PC-3 (cell line): ENCODE measurements at regions not wholly inside any gene's neighbourhood (a gene's known extent, or its start where the extent isn't known, plus 50 kb on each side); places are given as distances from the start of the nearest gene placed in this dataset.

Experiments used
- ATAC-seq: fragments of 200-7000 bp; cut with Tn5 transposase; 2 replicates; pipeline ENCODE4 v1.9.1; 2020; ENCODE audit warnings: mild to moderate bottlenecking, moderate library complexity
- BruUV-seq: library from RNA; stranded (reverse); fragments of 400-500 nt; replicated peaks from 2 replicates; lab custom pipeline; 2021; lab: Mats Ljungman, UMichigan
- CTCF ChIA-PET: fragments of 300-600 bp; sonication (Branson Sonifier 250); formaldehyde crosslinking; loops from one replicate; lab custom pipeline; 2022; ENCODE audit warnings: antibody characterized with exemption; lab: Charles Lee
- POLR2A ChIA-PET: fragments of 300-600 bp; sonication (Branson Sonifier 250); formaldehyde crosslinking; loops from one replicate; lab custom pipeline; 2022; ENCODE audit warnings: antibody characterized with exemption; ENCODE audit not compliant: unreplicated experiment; lab: Charles Lee
- DNase-seq: peaks from one replicate; pipeline ENCODE4 v3.0.0-alpha.2; 2015
- H2AFZ ChIP-seq: fragments of 300-600 bp; sonication (generic); 2 replicates; pipeline ENCODE4 v1.6.0; 2016; ENCODE audit warnings: antibody characterized with exemption, low read length
- H3F3A ChIP-seq: fragments of 300-600 bp; sonication (generic); one replicate; pipeline ENCODE4 v1.6.0; 2017; ENCODE audit warnings: antibody characterized with exemption, low read length, control low read depth, mild to moderate bottlenecking; ENCODE audit not compliant: unreplicated experiment
- H3K27ac ChIP-seq: fragments of 300-600 bp; sonication (generic); 2 replicates; pipeline ENCODE4 v1.5.1; 2016; ENCODE audit warnings: mild to moderate bottlenecking, low read length
- H3K27me3 ChIP-seq: fragments of 300-600 bp; sonication (generic); 2 replicates; pipeline ENCODE4 v1.6.1; 2016; ENCODE audit warnings: low read length, mixed read lengths
- H3K36me3 ChIP-seq: fragments of 300-600 bp; sonication (generic); 2 replicates; pipeline ENCODE4 v1.6.1; 2016; ENCODE audit warnings: low read depth, mixed run types, low read length, mixed read lengths
- H3K4me1 ChIP-seq: fragments of 300-600 bp; sonication (generic); 2 replicates; pipeline ENCODE4 v1.5.1; 2016; ENCODE audit warnings: low read length; ENCODE audit not compliant: insufficient read depth
- H3K4me2 ChIP-seq: fragments of 300-600 bp; sonication (generic); 2 replicates; pipeline ENCODE4 v1.6.0; 2016; ENCODE audit warnings: low read length
- H3K4me3 ChIP-seq: fragments of 300-600 bp; sonication (generic); 2 replicates; pipeline ENCODE4 v1.5.1; 2016; ENCODE audit warnings: mild to moderate bottlenecking, low read length, mixed read lengths
- H3K79me2 ChIP-seq: fragments of 300-600 bp; sonication (generic); 2 replicates; pipeline ENCODE4 v1.6.1; 2017; ENCODE audit warnings: low read length, mixed read lengths
- H3K9ac ChIP-seq: fragments of 300-600 bp; sonication (generic); 2 replicates; pipeline ENCODE4 v1.6.0; 2016; ENCODE audit warnings: mild to moderate bottlenecking, low read length
- H3K9me2 ChIP-seq: fragments of 300-600 bp; sonication (generic); replicated peaks from 2 replicates; pipeline ENCODE4 v1.6.1; 2016; ENCODE audit warnings: mixed run types, low read length, mixed read lengths
- H3K9me3 ChIP-seq: fragments of 300-600 bp; sonication (generic); 2 replicates; pipeline ENCODE4 v1.6.1; 2016; ENCODE audit warnings: low read length, mixed read lengths
- H4K20me1 ChIP-seq: fragments of 300-600 bp; sonication (generic); 2 replicates; pipeline ENCODE4 v1.6.1; 2016; ENCODE audit warnings: low read length, mixed read lengths
- CTCF ChIP-seq: fragments of 300-600 bp; sonication (generic); conservative IDR thresholded peaks from 2 replicates; pipeline ENCODE4 v1.5.1; 2017; ENCODE audit warnings: antibody characterized with exemption, low read depth, mild to moderate bottlenecking, low read length
- EZH2 ChIP-seq: fragments of 300-600 bp; sonication (generic); IDR thresholded peaks from one replicate; pipeline ENCODE4 v1.6.1; 2017; ENCODE audit warnings: antibody characterized with exemption, mild to moderate bottlenecking, low read length; ENCODE audit not compliant: unreplicated experiment
- EZH2phosphoT487 ChIP-seq: fragments of 300-600 bp; sonication (generic); IDR thresholded peaks from 2 replicates; pipeline ENCODE4 v1.6.1; 2018; ENCODE audit warnings: mild to moderate bottlenecking, antibody characterized with exemption, low read length, borderline replicate concordance
- intact Hi-C: fragments of 100-400 bp; cut with micrococcal nuclease; formaldehyde crosslinking; loops from 2 replicates; pipeline ENCODE4 v1.9.0; 2023

GRCh38 chr2:161046876-161047275 lies 113.4 kb upstream of the TANK start:
- BruUV-seq: no TSS peak
- H3K27me3 ChIP-seq: no peaks in the 10 kb centered on the region
- no peaks in the 10 kb centered on the region for H3K79me2 ChIP-seq
- H3K9me3 ChIP-seq: no peaks in the 10 kb centered on the region
- H3K4me3 ChIP-seq: no peak overlapping the region
- ATAC-seq (no peak), DNase-seq (no peak)
- no peak overlapping the region for H3K27ac ChIP-seq
- TF ChIP-seq EZH2phosphoT487 (no peak), CTCF (no peak), EZH2 (no peak)
- POLR2A ChIA-PET: no interaction called here
- no peak overlapping the region for H2AFZ ChIP-seq
- H4K20me1 ChIP-seq: no peaks in the 10 kb centered on the region
- H3K4me2 ChIP-seq: no peak overlapping the region
- H3K4me1 ChIP-seq: peaks cover 5% of the 10 kb centered on the region
- H3K9ac ChIP-seq: no peak overlapping the region
- H3F3A ChIP-seq: no peaks in the 10 kb centered on the region
- intact Hi-C loops: no loop called here
- CTCF ChIA-PET: no interaction called here
- H3K9me2 ChIP-seq: no peaks in the 10 kb centered on the region
- H3K36me3 ChIP-seq: no peaks in the 10 kb centered on the region

DNA sequence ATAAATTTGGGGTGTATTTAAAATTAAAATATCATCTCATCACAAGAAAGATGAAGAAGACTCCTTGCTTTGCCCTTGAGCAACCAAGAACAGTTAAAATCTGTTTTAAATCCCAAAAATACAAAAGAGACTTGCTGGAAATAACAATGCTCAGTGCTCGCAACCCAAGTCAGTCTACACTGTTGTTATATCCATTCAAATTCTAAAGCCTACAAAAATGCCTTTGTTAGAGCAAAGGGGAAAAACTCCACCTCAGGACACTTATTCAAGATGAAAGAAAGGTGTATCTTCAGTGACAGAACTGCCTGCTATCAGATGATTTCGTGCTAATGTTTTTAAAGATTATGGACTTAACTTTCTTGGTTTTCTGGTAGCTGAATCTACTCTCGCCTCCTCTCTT lies 111.9 kb upstream of the TANK start:
- H3K9ac ChIP-seq: no peak overlapping the region
- intact Hi-C loops: no loop called here
- H3K9me3 ChIP-seq: no peaks in the 10 kb centered on the region
- no peaks in the 10 kb centered on the region for H3K9me2 ChIP-seq
- DNase-seq (no peak), ATAC-seq (no peak)
- H3K4me1 ChIP-seq: peaks cover 5% of the 10 kb centered on the region
- H3K4me3 ChIP-seq: no peak overlapping the region
- CTCF ChIA-PET: no interaction called here
- H3K4me2 ChIP-seq: no peak overlapping the region
- H3K36me3 ChIP-seq: no peaks in the 10 kb centered on the region
- no peaks in the 10 kb centered on the region for H4K20me1 ChIP-seq
- H3F3A ChIP-seq: no peaks in the 10 kb centered on the region
- no peak overlapping the region for H3K27ac ChIP-seq
- TF ChIP-seq CTCF (no peak), EZH2phosphoT487 (no peak), EZH2 (no peak)
- no peaks in the 10 kb centered on the region for H3K27me3 ChIP-seq
- H2AFZ ChIP-seq: no peak overlapping the region
- POLR2A ChIA-PET: no interaction called here
- no TSS peak for BruUV-seq
- no peaks in the 10 kb centered on the region for H3K79me2 ChIP-seq

DNA sequence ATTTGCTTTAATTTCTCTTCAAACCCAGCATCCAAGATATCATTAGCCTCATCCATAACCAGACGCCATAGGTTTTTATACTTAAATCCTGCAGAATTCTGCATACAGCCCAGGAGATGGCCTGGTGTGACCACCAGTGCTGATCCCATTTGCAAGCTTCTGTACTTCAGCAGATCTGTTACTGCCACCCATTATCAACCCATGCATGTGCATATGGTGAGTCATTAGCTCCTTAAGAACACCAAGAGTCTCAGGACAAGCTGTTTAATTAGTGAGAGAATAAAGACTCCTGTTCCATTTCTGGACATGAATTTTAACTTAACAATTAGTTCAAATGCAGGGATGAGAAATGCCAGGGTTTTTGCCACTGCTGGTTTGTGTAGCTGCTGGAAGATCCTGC lies 110.7 kb upstream of the TANK start:
- H3K27me3 ChIP-seq: no peaks in the 10 kb centered on the region
- no peaks in the 10 kb centered on the region for H4K20me1 ChIP-seq
- no peak overlapping the region for H2AFZ ChIP-seq
- no peaks in the 10 kb centered on the region for H3K9me3 ChIP-seq
- no peaks in the 10 kb centered on the region for H3K79me2 ChIP-seq
- no peaks in the 10 kb centered on the region for H3K36me3 ChIP-seq
- no peak overlapping the region for H3K4me2 ChIP-seq
- BruUV-seq: no TSS peak
- DNase-seq (no peak), ATAC-seq (no peak)
- CTCF ChIA-PET: no interaction called here
- TF ChIP-seq EZH2 (no peak), CTCF (no peak), EZH2phosphoT487 (no peak)
- POLR2A ChIA-PET: no interaction called here
- no peaks in the 10 kb centered on the region for H3K9me2 ChIP-seq
- no peaks in the 10 kb centered on the region for H3K4me1 ChIP-seq
- H3K4me3 ChIP-seq: no peak overlapping the region
- H3K9ac ChIP-seq: no peak overlapping the region
- no peaks in the 10 kb centered on the region for H3F3A ChIP-seq
- H3K27ac ChIP-seq: no peak overlapping the region
- intact Hi-C loops: no loop called here
